Fibroblast of pulmonary artery (primary cell): ENCODE measurements at regions not wholly inside any gene's neighbourhood (a gene's known extent, or its start where the extent isn't known, plus 50 kb on each side); places are given as distances from the start of the nearest gene placed in this dataset.
A peak's percentile ranks its signal among the peaks of the same experiment; 100 is the strongest.
"Not testable (repeated sequence)": the region's sequence is repeated elsewhere in the genome, so short reads cannot be mapped to it uniquely, and the experiment has no call there.

Source experiments
- DNase-seq: peaks from one replicate; pipeline ENCODE4 v3.0.0-alpha.2; 2010; ENCODE audit warnings: low read depth
- H3K4me3 ChIP-seq: replicated peaks from 2 replicates; pipeline ENCODE4 v1.5.1; 2011; ENCODE audit warnings: low read depth, mild to moderate bottlenecking, control low read depth, low read length, moderate library complexity
- TF ChIP-seq, protein P1 (sequence below): IDR thresholded peaks from 2 replicates; pipeline ENCODE4 v1.5.1; 2011; ENCODE audit warnings: mild to moderate bottlenecking, control low read depth, low read length, inconsistent platforms; ENCODE audit errors: missing control alignments

DNA sequence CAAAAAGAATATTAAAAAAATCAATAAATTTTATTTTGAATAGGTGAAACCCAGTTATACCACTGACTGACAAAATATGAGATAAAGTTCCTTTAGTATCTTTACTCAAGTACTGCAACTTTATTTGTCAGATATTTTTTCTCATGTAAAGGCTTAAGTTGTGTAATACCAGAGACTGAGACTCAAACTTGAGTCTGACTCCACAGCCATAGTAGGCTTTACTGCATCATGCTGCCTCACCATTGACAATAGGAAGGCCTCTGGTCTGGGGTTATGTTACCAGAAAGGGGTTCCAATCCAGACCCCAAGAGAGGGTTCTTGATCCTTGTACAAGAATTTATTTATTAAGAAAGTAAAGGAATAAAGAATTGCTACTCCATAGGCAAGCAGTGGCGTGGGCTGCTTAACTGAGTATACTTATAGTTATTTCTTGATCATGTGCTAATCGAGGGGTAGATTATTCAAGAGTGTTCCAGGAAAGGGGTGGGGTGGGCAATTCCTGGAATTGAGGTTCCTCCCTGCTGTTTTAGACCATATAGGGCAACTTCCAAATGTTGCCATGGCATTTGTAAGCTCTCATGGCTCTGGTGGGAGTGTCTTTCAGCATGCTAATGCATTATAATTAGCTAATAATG is 187.4 kb upstream of the WSB1 start:
- TF ChIP-seq, protein P1, sequence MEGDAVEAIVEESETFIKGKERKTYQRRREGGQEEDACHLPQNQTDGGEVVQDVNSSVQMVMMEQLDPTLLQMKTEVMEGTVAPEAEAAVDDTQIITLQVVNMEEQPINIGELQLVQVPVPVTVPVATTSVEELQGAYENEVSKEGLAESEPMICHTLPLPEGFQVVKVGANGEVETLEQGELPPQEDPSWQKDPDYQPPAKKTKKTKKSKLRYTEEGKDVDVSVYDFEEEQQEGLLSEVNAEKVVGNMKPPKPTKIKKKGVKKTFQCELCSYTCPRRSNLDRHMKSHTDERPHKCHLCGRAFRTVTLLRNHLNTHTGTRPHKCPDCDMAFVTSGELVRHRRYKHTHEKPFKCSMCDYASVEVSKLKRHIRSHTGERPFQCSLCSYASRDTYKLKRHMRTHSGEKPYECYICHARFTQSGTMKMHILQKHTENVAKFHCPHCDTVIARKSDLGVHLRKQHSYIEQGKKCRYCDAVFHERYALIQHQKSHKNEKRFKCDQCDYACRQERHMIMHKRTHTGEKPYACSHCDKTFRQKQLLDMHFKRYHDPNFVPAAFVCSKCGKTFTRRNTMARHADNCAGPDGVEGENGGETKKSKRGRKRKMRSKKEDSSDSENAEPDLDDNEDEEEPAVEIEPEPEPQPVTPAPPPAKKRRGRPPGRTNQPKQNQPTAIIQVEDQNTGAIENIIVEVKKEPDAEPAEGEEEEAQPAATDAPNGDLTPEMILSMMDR: no peak
- DNase-seq: no peak
- no peak overlapping the region for H3K4me3 ChIP-seq

DNA sequence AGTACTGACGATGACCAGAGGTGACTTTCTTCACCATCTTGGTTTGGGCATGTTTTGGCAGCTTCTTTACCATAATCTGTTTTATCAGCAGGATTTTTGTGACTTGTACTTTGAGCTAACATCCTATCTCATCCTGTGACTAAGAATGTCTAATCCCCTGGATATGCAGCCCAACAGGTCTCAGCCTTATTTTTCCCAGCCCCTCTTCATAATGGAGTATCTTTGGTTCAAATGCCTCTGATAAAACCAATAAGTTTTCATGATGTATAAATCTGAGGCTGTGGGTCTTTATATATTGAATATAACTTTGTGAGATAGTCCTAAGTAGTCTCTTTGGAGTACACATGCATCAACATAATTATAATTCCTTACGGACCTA is 186.9 kb upstream of the WSB1 start:
- TF ChIP-seq, protein P1: no peak
- no peak for DNase-seq
- no peak overlapping the region for H3K4me3 ChIP-seq

DNA sequence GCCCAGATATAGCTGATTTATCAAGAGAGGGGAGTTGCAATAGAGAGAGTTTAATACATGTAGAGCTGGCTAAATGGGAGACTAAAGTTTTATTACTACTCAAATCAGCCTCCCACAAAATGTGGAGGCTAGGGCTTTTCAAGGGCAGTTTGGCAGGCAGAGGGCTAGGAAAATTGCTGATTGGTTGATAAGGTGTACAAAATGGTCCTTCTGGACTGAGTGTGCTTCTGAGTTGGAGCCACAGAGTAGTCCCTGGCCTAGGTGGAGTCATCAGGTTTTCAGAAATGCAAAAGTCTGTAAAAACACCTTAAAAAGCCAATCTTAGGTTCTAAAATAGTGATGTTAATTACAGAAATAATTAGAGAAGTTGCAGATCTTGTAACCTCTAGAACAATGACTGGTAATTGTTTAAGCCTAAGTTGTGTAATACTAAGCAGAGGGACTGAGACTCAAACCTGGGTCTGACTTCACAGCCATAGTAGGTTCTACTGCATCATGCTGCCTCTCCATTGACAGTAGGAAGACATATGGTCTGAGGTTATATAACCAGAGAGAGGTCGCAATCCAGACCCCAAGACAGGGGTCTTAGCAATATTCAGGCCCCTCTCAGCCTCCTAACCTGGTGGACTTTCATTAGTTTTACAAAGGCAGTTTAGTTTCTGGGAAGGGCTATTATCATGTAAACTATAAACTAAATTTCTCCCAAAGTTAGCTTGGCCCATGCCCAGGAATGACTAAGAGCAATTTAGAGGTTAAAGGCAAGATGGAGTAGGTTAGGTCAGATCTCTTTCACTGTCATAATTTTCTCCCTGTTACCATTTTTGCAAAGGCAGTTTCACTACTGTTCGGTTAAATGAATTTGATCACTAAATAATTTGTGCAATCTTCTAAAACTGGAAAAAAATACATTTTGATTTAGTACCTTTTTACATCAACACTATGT is 186.3 kb upstream of the WSB1 start:
- H3K4me3 ChIP-seq, DNase-seq: not testable (repeated sequence)

DNA sequence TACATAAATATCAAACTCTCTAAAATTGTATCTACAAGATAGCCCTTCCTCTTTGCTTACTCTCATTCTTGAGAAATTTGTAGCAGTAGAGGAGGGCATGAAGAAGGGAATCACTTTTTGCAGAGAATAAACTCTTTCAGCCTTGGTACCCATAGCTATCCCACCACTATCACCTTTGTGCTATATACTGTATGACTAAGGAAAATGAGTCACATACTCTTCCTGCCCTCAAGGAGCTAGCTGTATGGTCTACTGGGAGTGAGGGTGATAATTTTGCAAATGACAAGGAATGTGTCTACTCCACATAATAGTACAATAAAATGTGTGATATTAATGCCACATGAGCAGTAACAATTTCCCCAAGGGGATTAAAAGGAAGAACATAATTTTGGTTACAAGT is 184.6 kb upstream of the WSB1 start:
- no peak for DNase-seq
- H3K4me3 ChIP-seq: no peak overlapping the region
- TF ChIP-seq, protein P1: no peak

DNA sequence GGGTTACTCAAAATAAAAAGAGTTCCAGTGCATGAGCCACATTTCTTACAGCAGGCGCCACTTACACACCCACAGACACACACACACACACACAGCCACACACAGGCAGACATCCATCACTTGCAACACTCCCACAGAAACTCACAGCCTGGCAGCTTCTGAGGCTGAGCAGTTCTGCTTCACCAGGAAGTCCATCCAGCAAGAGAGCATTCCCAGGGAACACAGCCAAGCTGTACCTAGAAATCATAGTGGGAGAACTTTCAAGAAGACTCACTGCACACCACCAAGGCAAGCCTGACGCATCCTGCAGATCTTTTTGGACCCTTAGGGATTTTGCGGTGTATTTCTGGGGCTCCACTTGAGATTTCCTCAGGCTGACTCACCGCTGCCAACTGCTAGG is 140.9 kb upstream of the WSB1 start:
- TF ChIP-seq, protein P1: no peak
- H3K4me3 ChIP-seq: no peak overlapping the region
- peak; percentile 42 for DNase-seq

DNA sequence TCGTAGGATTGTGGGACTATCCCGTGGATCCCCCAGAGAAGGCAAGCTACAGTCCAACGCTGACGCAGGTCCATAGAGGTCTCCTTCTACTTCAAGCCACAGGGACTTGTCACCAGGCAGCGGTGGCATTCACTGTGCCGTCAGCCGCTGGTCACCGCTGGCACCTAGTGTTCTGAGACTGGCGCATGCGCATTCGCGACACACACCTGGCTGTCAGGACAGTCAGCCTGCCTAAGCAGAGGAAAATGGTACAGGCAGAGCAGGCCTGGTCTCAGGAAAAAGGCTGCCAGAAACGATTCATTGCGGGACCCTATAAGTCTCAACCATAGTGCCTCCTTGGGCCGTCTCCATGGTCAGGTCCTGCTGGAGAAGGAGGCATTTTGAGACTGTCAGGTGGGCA is 138.0 kb upstream of the WSB1 start:
- TF ChIP-seq, protein P1: no peak
- DNase-seq: no peak

DNA sequence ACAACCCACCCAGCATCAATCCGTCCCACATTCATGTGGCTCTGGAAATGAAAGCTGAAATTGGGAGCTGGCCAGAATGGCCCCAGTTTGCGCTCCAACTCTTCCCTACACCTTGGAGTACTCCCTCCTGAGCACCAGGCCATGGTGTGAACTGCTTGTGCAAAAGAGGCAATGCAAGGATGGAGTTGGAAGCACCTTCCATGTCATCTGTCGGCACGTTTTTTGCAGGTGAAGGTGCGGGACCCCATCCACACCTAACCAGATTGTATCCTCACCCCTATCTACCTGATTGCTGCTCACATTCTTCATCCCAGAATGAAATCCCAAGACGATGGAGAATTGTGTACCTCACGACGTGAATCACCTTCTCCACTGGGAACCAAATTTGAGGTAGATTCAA is 136.6 kb upstream of the WSB1 start:
- DNase-seq: no peak
- TF ChIP-seq, protein P1: no peak
- H3K4me3 ChIP-seq: no peak overlapping the region

More for the DNA sequence above, 138.0 kb upstream of the WSB1 start:
- H3K4me3 ChIP-seq: no peak overlapping the region
